ENCODE measurements at regions not wholly inside any gene's neighbourhood (a gene's known extent, or its start where the extent isn't known, plus 50 kb on each side); places are given as distances from the start of the nearest gene placed in this dataset.
A peak's percentile ranks its signal among the peaks of the same experiment; 100 is the strongest.

DNA sequence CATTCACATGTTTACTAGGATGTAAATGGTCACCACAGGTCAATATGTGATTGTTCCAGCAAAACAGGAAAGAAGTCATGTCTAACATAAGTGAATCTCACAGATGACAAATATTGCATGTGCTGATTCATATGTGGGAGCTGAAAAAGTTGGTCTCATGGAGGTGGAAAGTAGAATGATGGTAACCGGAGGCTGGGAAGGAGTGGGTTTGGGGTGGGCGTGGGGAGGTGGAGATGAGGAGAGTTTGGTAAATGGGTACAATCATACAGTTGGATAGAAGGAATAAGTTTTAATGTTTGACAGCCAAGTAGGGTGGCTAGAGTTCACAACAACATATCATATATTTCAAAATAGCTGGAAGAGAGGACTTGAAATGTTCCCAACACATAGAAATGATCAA, 83.8 kb upstream of the RANBP3L start:
- DNase-seq (ENCODE audit: low read depth), result no peak
- no peak overlapping the region for H3K4me3 ChIP-seq (ENCODE audit: low read depth, low read length)
- TF ChIP-seq, protein P1, sequence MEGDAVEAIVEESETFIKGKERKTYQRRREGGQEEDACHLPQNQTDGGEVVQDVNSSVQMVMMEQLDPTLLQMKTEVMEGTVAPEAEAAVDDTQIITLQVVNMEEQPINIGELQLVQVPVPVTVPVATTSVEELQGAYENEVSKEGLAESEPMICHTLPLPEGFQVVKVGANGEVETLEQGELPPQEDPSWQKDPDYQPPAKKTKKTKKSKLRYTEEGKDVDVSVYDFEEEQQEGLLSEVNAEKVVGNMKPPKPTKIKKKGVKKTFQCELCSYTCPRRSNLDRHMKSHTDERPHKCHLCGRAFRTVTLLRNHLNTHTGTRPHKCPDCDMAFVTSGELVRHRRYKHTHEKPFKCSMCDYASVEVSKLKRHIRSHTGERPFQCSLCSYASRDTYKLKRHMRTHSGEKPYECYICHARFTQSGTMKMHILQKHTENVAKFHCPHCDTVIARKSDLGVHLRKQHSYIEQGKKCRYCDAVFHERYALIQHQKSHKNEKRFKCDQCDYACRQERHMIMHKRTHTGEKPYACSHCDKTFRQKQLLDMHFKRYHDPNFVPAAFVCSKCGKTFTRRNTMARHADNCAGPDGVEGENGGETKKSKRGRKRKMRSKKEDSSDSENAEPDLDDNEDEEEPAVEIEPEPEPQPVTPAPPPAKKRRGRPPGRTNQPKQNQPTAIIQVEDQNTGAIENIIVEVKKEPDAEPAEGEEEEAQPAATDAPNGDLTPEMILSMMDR (conservative IDR thresholded peaks at IDR 0.05; ENCODE audit: low read depth, low read length), result no peak

DNA sequence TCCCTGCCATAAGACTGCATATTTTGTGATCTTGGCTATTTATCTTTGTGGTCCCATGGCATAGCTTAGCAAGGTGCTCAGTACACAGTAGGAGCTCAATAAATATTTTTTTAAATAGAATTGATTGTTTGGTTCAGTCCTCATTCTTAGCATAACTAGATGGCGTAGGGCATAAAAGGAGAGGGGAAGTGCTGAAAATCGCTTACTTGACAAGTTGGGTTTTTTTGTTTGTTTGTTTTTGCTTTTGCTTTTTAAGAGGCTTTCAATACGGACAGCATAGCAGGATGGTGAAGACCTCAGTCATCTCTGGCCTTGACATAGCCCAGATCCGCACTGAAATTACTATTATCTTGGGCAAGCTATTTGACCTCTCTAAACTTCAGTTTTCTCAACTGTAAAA, 86.6 kb upstream of the RANBP3L start:
- TF ChIP-seq, protein P1 (conservative IDR thresholded peaks at IDR 0.05; ENCODE audit: low read depth, low read length), result no peak
- no peak overlapping the region for H3K4me3 ChIP-seq (ENCODE audit: low read depth, low read length)
- no peak for DNase-seq (ENCODE audit: low read depth)

DNA sequence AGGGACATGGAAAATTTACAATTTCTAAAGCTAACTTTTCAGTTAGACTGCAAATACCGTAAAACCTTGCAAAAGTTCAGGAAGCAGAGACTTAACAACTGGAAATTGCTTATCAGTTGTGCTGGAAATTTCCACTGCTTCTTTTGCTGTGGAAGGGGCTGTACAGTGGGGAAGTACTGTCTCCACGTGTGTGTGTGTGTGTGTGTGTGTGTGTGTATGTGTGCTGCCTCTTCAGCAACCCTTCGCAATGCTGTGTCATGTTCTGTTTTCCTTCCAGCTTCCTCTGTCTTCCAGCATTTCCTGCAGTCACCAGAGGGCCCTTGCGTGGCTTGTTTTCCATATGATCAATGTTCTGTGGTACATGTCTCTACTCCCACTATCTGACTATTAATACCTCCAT, 87.5 kb upstream of the RANBP3L start:
- no peak overlapping the region for H3K4me3 ChIP-seq (ENCODE audit: low read depth, low read length)
- DNase-seq (ENCODE audit: low read depth), result peak; percentile 74
- TF ChIP-seq, protein P1 (conservative IDR thresholded peaks at IDR 0.05; ENCODE audit: low read depth, low read length), result no peak

DNA sequence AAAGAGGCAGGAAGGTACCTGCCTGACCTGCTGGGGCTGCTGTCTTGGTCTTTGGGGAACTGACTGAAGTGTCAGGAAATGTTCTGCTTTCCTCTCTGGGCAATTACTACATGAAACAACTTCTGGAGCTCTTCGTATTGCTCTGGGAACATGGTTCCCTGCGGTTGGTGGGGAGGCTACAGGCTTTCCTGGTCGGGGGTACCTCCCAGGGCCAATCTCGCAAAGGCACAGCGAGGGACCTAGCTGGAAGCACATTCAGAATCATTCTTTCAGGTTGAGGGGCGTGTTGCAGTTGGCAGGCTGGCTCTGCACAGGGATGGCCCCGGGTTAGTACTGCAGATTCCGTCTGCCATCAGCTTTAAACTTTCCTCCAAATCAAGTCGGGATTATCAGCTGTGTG, 88.9 kb upstream of the RANBP3L start:
- no peak overlapping the region for H3K4me3 ChIP-seq (ENCODE audit: low read depth, low read length)
- TF ChIP-seq, protein P1 (conservative IDR thresholded peaks at IDR 0.05; ENCODE audit: low read depth, low read length), result no peak
- DNase-seq (ENCODE audit: low read depth), result no peak

DNA sequence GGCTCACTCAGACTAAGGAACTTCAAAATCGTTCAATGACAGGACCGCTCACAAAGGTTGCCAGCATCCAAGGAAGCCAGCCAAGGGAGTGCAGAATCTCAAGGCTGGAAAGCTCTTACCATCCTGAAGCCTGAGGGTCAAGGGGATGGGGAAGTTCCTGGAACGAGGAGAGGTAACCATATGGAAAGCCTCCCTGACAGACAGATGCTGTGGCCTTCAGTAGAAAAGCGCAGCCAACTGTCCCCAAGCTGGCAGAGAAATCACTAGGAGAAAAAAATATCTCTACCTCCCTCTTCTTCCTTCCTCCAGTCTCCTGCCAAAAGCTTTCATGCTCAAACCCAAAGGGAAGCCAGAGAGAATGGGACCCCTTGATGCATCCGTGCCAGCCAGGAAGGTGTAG, 90.5 kb upstream of the RANBP3L start:
- no peak overlapping the region for H3K4me3 ChIP-seq (ENCODE audit: low read depth, low read length)
- no peak for DNase-seq (ENCODE audit: low read depth)
- TF ChIP-seq, protein P1 (conservative IDR thresholded peaks at IDR 0.05; ENCODE audit: low read depth, low read length), result no peak

DNA sequence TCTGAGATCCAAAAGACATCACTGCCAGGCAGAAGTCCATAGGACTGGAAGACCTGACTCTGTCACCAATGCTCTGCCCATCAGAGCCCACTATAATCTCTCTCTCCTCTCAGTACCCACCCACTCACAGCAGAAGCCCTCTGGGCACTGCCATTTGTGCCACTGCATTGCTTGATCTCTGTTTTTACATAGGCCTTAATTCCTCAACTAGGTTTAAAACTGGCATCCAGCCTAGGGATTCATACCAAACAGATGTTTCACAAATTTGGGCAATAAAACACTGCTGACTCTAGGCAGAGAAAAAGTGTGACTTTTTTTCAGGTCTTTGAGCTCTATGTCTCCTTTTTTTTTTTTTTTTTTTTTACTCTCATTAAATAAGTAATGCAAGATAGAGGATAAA, 91.1 kb upstream of the RANBP3L start:
- no peak overlapping the region for H3K4me3 ChIP-seq (ENCODE audit: low read depth, low read length)
- peak; percentile 65 for DNase-seq (ENCODE audit: low read depth)
- TF ChIP-seq, protein P1 (conservative IDR thresholded peaks at IDR 0.05; ENCODE audit: low read depth, low read length), result no peak

DNA sequence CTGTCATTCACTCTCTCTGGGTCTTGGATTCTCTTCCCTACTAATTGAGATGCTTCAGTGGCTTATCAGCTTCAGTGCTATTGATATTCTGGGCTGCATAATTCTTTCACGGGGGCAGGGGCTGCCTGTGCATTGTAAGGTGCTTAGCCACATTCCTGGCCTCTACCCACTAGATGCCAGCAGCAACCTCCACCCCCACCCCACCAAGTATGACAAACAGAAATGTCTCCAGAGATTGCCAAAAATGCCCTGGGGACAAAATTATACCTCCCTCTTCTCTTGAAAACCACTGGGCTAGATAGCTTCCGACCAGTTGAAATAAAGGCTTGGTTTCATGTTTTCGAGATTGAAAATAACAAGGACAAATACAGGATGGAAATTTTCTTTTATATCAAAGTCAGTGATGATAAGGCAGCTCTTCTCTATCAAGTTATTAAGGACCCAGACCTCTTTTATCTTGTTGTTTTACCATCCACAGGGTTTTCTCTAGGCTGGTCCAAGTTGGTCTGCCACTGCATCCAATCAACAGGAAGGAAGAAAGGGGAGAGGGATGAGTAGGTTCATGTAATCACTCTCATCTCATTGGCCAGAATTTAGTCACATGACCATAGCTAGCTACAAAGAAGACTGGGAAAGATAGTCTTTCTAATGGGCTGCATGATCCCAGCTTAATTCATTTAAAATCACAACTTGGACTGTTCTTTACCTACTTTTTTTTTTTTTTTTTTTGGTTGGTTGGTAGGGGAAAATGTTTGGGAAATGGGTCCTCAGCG, 92.1 kb upstream of the RANBP3L start:
- no peak overlapping the region for H3K4me3 ChIP-seq (ENCODE audit: low read depth, low read length)
- DNase-seq (ENCODE audit: low read depth), result no peak
- TF ChIP-seq, protein P1 (conservative IDR thresholded peaks at IDR 0.05; ENCODE audit: low read depth, low read length), result no peak
